ENCODE measurements at regions not wholly inside any gene's neighbourhood (a gene's known extent, or its start where the extent isn't known, plus 50 kb on each side); places are given as distances from the start of the nearest gene placed in this dataset.

- no peak for TF ChIP-seq TAF1 (IDR thresholded peaks at IDR 0.05; ENCODE audit: low read depth, low read length)
- no peak for TF ChIP-seq POLR2A (IDR thresholded peaks at IDR 0.05; ENCODE audit: low read depth, low read length)
- TF ChIP-seq POLR2AphosphoS5 (IDR thresholded peaks at IDR 0.05; ENCODE audit: low read depth, low read length) = no peak
- no peak for TF ChIP-seq POU2F2 (IDR thresholded peaks at IDR 0.05; ENCODE audit: low read depth, low read length)
Observed at GRCh38 chr5:67983251-67984110, 232.1 kb upstream of the PIK3R1 start.
